GM21381 (cell line): ENCODE measurements at regions not wholly inside any gene's neighbourhood (a gene's known extent, or its start where the extent isn't known, plus 50 kb on each side); places are given as distances from the start of the nearest gene placed in this dataset.

Experiments used
- ATAC-seq: cut with Tn5 transposase; IDR thresholded peaks from one replicate; pipeline ENCODE4 v1.9.1; 2021; ENCODE audit warnings: mild to moderate bottlenecking, moderate library complexity; ENCODE audit not compliant: unreplicated experiment

DNA sequence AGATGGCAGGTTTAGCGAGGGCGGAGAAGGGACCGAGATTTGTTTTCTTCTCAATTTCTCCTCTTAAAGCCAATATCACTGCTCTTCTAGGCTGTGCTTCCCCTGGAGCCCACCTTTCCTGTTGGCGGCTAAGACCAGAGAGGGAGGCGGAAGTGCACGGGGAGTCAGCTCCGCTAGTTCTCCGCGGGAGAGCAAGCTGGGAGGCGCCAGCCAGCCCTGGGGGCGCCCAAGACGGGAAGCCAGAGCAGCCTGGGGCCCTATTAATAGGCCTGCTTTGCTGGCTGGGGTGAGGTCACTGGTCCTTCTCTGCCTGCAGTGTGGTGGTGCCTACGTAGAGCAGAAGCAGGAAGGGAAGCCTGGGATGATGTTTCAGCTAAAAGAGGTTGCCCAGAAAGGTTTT, 61.6 kb downstream of the LSM5 start:
- ATAC-seq, result no peak

DNA sequence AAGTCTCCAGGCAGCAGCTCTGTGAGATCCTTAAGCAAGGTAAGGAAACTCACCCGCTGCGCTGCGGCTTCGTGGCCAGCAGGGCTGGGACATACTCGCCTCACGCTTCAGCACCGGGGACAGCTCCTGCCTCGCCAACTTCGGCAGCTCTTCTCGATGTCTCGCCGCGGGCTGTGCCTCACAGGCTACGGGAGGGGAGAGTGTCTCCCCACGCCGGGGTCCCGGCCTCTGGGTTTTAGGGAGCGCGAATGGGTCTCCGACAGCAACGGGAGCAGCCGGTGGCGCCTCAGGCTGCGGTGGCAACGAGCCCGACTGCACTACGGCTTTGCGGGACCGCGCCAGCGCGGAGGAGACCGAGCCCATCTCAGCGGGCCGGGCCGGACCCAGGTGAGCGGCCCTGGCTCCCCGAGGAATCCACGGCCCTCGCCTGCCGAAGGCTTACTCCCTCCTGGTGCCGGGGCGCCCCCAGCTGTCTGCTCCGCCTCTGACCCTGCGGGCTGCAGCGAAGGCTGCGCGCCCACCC, 62.4 kb downstream of the LSM5 start:
- ATAC-seq, result peak; percentile 55

DNA sequence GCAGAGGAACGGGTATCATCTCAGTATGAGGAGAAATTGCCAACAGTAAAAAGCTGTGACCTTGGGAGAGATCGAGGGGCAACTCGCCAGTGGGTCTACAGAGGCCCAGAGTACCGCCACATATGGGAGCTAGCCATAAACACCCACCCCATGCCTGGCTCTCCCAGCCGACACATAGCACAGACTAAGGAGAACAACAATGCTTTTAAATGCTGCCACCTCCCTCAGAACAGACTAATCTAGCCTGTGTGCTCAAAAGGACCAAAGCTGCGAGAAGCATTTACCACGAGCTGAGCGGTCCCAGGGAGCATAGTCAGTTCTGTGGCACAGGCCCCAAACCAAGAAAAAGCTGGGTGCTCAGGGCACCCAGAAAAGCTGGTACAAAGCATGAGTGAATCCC, 73.3 kb downstream of the LSM5 start:
- no peak for ATAC-seq

DNA sequence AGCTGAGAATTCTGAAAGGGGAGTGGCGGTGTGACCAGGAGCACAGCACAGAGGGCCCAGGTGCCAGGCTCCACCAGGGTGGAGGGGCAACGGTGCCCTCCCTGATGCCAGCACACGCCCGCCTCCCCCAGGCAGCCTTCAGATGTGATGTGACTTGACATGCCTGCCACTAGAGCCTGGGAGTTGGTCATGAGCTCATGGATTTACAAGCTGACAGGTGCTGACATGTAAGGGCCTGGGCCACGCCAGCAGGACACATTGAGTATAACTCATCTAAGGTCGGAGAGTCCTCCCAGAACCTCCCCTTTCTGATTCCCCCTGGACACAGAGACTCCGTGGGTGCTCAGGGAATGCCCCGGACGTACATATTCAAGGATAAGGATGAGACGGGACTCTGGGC, 74.2 kb downstream of the LSM5 start:
- no peak for ATAC-seq

DNA sequence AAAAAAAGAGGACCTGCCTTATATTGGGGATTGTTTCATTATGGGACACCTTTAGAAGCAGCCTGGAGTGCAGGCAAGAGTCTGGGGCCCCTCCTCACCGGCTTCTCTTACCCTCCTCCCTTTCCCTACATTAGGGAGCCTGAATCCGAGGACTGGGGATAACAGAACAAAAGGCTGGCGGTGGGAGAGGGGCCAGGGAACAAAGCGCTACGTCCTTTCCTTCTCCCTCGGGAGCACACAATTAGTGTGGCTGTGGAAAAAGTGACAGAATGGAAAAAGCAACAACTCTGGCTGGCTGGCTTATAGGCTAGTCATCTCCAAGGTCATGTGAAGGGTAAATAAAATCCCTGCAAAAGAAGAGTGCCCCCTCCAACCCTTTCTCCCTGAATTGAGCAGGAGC, 74.7 kb downstream of the LSM5 start:
- ATAC-seq, result no peak

DNA sequence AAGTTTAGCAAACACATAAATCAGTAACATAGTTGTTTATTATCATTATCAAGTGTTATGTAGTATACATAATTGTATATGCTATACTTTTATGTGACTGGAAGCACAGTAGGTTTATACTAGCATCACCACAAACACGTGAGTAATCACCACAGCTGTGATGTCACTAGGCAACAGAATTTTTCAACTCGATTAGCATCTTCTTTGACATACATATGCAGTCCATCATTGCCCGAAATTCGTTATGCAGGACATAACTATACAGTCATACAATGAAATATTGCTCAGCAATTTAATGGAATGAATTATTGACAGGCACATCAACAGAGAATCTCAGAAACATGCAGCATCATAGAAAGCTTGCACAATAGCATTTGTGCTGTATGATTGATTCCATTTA, 77.7 kb downstream of the LSM5 start:
- ATAC-seq, result no peak

DNA sequence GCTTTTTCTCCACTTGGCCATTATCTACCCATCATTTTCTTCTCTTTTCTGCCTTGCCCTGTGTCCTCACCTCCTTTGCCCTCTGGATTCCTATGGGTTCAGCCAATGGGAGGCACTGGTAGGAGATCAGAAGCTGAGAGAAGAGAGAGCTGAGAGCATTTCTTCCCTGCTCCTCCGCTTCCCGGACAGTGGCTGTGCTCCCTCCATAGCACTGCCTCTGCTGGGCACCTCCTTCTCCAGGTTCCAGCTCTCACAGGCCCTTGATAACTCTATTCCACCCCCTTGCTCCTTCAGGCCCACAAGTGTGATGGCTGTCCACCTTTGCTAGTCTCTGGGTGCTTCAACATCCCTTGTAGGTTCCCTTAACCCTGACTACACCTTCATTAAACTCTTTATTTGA, 79.6 kb downstream of the LSM5 start:
- no peak for ATAC-seq

DNA sequence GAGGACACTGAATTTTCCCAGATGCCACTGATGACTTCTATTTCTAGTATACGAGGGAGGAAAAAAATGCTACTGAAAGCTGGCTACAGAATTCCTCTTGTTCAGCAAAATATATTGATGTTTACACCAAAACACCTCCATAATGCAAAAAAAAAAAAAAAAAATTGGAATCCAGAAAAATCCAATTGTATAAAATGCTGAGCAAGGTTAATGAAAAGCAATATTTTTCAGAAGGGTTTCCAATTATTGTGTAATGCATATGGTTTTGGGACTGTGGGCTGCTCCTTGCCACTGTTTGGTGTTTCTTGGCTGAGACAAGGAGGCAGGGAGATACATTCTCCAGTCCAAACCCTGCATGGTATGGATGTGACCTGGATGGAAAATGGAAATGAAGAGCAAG, 83.8 kb downstream of the LSM5 start:
- ATAC-seq, result no peak

DNA sequence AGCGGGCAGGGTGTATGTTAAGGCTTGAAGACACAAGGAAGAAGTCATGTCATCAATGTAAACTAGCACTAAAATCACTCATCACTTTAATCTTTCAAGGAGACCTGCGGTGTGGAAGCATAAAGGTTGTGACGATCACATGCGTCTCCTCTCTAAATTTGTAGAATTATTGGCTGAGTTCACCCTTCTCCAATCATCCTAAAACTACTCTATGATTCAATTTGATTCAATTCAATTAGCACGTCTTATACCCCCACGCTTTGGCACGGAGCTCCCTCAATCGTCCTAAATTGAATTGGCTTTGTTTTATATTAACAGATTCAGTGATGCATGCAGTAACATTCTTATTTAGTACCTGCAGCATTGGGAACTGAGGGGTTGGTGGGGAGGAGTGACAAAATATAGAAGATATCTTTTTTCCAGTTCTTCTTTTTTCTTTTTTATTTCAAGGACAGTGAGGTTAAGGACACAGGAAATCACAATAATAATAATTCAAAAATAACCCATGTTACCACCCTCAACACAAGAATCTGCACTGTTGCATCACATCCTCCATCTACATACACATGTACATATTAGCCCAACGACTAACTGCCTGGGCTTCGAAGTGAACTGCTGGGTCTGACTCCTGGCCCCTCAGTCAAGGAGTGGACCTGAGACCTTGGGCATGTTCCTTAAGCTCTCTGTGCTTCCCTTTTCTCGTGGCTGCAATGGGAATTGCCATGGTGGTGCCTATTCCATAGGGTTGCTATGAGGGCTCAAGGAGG, 86.5 kb downstream of the LSM5 start:
- ATAC-seq, result no peak

DNA sequence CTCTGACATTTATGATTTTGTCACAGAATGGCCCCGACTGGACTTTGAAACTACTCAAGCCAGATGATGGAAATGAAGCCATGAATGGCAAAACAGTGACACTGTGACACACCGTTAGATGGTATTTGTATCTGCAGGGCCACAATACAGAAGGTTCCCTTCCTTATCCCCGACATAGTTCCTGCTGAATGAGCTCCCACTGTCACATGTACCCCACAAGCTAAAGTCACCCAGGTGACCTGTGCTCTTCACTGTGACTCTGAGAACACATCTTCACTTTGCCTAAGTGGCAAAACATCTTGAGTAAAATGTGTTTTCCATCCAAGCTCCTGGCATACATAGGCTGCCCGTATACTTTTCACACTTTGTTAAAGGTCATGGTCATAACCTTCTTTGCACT, 89.5 kb downstream of the LSM5 start:
- no peak for ATAC-seq

DNA sequence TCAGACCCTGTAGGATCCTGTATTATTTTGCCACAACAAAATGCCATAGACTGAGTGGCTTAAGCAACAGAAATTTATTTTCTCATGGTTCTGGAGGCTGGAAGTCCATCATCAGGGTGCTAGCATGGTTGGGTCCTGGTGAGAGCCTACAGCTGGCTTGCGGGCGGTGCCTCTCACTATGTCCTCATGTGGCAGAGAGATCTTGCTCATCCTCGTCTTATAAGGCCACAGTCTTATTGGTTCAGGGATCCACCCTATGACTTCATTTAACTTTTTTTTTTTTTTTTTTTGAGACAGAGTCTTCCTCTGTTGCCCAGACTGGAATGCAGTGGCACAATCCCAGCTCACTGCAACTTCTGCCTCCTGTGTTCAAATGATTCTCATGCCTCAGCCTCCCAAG, 90.9 kb downstream of the LSM5 start:
- no peak for ATAC-seq

DNA sequence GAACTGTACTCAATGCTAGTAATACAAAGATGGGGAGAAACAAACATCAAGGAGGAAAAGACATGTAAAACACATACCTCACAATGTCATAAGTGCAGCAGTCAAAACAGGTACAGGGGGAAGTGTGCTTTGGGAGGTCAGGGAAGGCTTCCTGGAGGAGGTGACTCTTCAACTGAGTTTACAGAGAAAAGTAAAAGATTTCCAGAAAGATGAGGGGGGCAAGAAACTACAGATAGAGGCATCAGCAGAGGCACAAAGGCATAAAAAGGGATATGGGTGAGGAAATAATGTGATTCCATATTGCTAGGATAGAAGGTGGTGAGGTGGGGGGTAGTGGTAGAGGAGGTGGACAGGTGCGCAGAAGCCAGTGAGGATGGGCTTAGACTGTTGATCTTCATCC, 95.0 kb downstream of the LSM5 start:
- no peak for ATAC-seq

DNA sequence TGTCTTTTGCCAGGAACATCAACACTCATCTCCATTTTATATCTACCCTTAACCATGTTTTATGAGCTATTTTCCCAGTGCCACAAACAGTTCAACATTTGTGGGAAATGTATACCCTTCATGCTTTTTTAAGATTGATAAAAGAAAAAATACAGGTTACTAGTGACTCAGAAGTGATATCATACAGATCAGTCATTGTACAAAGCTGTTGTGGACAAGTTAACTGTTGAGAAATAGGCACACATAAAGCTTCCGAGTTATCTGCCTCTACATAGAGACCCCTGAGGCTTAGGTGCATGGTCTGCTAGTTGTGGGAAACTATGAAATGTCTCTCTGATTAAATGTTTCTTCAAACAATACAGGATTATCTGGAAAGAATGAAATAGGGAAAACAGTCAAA, 96.3 kb downstream of the LSM5 start:
- no peak for ATAC-seq

DNA sequence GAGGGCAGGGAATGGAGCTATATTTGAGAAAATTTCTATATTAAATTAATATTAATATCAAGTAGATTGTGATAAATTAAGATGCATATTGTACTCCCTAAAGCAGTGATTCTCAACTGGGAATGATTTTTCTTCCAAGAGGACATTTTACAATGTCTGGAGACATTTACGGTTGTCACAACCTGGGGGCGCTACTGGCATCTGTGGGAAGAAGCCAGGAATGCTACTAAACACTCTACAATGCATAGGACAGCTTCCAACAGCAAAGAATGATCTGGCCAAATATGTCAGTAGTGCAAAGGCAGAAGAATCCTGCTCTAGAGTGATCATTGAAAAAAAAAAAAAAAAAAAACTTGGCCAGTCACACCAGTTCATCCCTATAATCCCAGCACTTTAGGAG, 100.0 kb downstream of the LSM5 start:
- ATAC-seq, result no peak

DNA sequence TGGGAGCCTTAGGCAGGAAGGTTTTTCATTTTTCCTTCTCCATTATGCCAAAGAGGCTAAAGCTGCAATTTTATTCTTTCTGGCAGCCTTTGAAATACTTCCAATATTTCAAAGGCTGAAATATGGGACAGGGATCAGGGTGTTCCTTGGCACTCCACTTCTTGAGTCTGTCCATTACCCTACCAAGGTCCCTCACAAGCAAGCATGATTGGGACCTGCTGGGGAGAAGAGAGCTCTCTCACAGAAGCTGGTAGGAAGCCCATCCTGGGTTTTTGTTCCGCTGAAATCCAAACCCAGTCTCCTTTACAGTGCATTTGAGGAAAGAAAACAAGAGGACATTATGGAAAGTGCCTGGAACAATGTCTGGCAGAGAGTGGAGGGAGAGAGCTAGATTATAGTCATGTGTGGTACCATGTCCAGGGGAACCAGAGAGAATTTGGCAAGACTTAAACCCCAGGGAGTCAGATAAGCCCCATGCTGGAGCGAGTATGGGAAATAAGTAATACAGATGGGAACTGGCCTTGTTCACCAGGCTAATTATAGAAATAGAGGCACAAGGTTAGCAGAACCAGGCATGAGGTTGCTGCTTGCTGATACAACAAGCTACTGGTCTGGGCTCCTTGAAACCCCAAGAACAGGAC, 104.7 kb downstream of the LSM5 start:
- no peak for ATAC-seq

DNA sequence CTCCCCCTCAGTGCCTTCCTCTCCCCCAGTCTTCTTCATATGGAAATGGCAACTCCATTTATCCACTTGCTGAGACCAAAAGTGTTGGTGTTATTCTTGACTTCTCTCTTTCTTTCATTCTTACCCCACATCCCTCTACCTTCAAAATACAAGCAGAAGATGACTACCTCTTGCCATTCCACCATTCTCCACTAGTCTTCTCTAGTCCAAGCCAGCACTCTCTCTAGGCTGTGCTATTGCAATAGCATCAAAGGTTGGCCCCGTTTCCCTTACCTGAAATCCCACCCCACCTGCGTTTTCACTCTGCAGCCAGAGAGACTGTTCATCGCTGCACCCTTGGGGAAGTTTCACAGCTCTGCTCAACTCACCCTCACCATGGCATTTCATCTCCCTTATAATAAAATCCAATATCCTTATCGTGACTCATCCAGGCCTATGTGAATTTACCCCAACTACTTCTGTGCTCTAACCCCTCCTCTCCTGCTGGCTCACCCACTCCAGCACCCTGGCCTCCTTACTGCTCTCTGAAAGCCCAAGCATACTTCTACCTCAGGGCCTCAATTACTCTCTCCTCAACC, 109.1 kb downstream of the LSM5 start:
- ATAC-seq, result no peak

DNA sequence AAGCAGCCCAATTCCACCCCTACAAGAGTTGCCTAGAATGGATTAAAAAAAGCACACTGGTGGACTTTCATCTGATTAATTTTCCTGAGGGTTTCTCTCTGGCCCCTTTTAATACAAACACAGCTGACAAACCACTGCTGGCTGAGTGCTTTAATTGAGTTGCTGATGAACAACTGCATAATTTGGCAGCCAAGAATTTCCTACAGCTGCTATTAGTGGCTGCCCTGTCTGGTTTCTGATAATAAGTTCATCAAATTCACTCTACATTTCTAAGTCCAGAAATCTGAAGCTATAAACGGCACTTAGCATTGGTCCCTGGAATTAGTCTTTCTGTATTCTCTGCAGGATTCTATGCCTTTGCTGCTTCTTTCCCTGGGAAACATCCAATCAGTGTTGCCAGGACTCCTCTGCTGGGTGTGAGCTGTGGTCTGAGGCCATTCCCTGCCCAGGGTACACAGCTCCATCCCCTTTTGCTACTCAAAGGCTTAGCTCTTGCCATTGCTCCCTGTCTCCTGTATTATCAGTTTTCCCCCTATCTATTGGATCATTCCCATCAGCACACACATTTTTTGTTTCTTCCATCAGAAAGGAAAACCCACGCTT, 110.6 kb downstream of the LSM5 start:
- no peak for ATAC-seq

DNA sequence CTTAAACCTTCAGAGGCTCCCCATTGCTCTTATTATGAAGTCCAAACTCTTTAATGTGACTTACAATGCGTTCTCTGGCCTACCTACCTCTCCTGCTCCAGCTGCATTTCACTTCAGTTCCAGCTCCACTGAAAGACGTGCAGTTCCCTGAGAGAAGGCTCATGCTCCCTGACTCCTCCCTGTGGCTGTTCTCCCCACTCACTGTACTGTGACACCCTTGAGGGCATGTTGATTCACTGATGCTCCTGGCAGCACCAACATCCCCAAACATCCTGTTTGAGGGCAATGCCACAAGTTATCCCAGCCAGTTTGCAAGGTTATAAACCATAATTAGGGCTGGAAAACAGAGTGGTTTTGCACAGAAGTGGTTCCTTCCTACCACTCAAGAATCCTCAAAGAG, 111.2 kb downstream of the LSM5 start:
- ATAC-seq, result no peak

DNA sequence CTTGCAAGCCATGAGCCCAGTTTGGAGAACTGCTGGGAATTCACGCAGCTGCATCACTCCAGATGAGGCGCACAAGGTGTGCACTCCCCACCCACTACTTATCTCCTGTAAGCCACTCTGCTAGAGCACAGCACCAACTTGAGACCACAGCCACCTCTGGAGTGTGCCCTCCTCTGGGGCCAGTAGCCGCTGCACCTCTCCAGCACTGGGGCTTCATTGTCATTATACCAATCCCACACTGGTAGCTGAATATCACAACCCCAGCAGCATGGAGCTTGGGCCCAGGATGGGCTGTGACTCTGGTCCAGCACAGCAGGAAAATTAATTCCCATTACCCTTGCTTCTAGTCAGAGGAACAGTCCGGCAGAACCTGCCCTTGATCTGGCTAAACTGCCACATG, 125.6 kb downstream of the LSM5 start:
- no peak for ATAC-seq

DNA sequence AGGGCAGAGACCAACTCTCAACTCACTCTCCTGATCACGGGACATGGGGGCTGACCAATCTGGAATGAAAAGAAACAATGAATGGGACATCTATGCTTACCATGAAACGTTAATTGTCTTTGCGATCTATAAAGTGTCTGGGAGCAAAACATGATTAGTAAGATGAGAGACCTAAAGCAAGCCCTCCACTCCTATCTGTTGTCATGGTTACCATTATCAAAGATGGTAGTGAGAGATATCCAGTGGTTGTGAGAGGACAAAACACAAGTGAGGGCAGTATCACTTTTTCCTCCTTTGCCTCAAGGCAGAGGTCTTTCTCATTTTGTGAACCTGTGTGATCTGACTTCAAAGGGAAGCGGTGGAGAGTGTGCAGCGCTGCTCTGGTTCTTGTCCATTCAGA, 130.1 kb downstream of the LSM5 start:
- no peak for ATAC-seq

DNA sequence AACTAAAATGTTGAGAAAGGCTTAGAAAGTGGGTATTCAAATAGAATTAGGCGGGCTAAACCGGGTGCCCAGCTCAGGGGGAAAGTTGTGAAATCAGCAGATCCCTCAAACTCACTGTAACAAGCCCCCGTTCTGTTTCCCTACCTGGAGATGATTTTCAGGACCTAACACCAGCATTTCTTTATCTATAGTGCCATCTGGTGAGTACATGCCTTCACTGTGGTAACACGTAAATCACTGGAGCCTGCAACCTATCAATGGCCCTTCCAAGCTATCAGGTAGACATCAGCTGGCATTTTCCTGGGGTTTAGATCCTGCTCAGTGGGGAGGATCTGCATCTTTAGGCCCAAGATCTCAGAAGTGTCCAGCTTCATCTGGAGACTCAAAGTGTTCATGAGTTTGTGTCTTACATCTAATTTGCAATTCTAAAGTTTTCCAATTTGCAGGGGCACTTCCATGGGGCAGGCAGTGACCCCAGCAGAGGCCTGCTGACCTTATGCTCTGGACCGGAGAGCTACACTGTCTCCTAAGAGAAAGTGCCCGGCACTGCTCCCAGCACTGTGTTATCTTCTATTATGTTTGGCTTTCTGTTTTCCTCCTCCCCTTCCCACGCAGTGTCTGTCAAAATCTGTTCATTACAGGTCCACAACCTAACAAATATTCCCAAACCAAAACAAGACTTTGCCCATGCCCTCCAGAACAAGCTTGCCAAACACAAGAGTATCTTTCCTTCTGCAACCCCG, 132.5 kb downstream of the LSM5 start:
- no peak for ATAC-seq
